ENCODE measurements at regions not wholly inside any gene's neighbourhood (a gene's known extent, or its start where the extent isn't known, plus 50 kb on each side); places are given as distances from the start of the nearest gene placed in this dataset.

DNA sequence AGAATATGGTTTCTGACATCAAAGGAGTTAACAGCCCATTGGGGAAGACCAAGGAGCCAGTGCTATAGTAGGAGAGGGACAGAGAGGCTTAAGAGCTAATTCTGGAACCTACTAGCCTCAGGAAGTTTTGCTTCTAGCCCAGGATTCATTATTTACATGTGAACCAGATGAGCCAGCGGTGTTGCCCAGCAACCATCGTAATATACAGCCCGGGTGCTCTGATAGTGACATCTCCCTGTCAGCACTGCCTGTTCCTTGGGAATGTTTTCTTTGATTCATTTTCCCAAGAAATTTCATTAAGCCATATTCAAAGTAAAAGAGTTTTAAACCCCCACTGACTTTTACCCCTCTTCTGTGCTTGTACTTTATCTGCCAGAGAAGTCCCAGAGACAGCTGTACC is 217.4 kb upstream of the ADAMTSL1 start:
- TF ChIP-seq, protein P1, sequence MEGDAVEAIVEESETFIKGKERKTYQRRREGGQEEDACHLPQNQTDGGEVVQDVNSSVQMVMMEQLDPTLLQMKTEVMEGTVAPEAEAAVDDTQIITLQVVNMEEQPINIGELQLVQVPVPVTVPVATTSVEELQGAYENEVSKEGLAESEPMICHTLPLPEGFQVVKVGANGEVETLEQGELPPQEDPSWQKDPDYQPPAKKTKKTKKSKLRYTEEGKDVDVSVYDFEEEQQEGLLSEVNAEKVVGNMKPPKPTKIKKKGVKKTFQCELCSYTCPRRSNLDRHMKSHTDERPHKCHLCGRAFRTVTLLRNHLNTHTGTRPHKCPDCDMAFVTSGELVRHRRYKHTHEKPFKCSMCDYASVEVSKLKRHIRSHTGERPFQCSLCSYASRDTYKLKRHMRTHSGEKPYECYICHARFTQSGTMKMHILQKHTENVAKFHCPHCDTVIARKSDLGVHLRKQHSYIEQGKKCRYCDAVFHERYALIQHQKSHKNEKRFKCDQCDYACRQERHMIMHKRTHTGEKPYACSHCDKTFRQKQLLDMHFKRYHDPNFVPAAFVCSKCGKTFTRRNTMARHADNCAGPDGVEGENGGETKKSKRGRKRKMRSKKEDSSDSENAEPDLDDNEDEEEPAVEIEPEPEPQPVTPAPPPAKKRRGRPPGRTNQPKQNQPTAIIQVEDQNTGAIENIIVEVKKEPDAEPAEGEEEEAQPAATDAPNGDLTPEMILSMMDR (conservative IDR thresholded peaks at IDR 0.05 in 1 of 2, IDR thresholded peaks at IDR 0.05 in 1 of 2; ENCODE audit: low read depth in 1 of 2, low read length in 2 of 2): no peak
- TF ChIP-seq EZH2 (IDR thresholded peaks at IDR 0.05; ENCODE audit: low read length, missing control alignments): no peak
